Duodenal mucosa (tissue), 2 donors: ENCODE measurements at regions not wholly inside any gene's neighbourhood (a gene's known extent, or its start where the extent isn't known, plus 50 kb on each side); places are given as distances from the start of the nearest gene placed in this dataset.

ENCODE experiments used
- H3K27ac ChIP-seq: one replicate; pipeline ENCODE4 v1.7.0; 2013; ENCODE audit warnings: low read depth, low read length
- H3K27me3 ChIP-seq, 2 donors: one replicate each; pipeline ENCODE4 v1.7.0; 2013; ENCODE audit warnings: low read length in 2 of 2, control low read depth in 1 of 2; ENCODE audit not compliant: insufficient read depth in 2 of 2, control insufficient read depth in 1 of 2
- H3K36me3 ChIP-seq, 2 donors: one replicate each; pipeline ENCODE4 v1.7.0; 2013; ENCODE audit warnings: low read length in 2 of 2, control low read depth in 1 of 2; ENCODE audit not compliant: insufficient read depth in 2 of 2, control insufficient read depth in 1 of 2
- H3K4me1 ChIP-seq, 2 donors: one replicate each; pipeline ENCODE4 v1.7.0; 2013; ENCODE audit warnings: low read length in 2 of 2, control low read depth in 1 of 2; ENCODE audit not compliant: insufficient read depth in 2 of 2, control insufficient read depth in 1 of 2
- H3K4me3 ChIP-seq, 2 donors: one replicate each; pipeline ENCODE4 v1.7.0; 2013; ENCODE audit warnings: low read length in 2 of 2, low read depth in 1 of 2
- H3K9ac ChIP-seq, 2 donors: one replicate each; pipeline ENCODE4 v1.7.0; 2013; ENCODE audit warnings: low read length in 2 of 2, low read depth in 1 of 2
- H3K9me3 ChIP-seq, 2 donors: one replicate each; pipeline ENCODE4 v1.7.0; 2013; ENCODE audit warnings: low read length in 2 of 2, control low read depth in 1 of 2; ENCODE audit not compliant: control insufficient read depth in 1 of 2

DNA sequence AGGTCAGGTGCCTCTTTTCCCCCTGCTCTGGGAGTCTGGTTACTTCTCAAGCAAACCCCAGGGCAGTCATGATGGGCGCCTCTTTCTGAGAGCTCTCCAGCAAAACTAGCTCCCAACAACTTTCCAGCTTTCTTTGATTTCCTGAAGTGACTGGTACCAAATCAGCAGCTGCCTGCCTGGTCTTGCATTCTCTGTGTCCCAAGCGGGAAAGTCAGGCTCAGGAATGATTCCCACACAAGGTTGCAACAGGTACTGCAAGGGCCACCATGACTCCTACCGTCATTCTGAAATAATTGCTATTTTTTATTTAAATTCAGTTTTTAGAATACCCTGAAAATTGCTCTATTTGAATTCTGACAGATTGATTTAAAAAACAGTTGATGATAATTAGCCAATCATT is 658.7 kb downstream of the SQOR start:
- H3K36me3 ChIP-seq = no peaks in the 10 kb centered on the region

GRCh38 chr15:46296002-46296401 is 661.2 kb downstream of the SQOR start:
- Histone ChIP-seq H3K4me1 (no peaks in the 10 kb centered on the region), H3K9ac (no peak overlapping the region), H3K27ac (no peak overlapping the region), H3K36me3 (no peaks in the 10 kb centered on the region), H3K9me3 (no peaks in the 10 kb centered on the region), H3K27me3 (no peaks in the 10 kb centered on the region), H3K4me3 (no peak overlapping the region)

More for the DNA sequence above, 658.7 kb downstream of the SQOR start:
- no peaks in the 10 kb centered on the region for H3K4me1 ChIP-seq
- H3K4me3 ChIP-seq = no peak overlapping the region
- H3K9ac ChIP-seq = no peak overlapping the region
- H3K27ac ChIP-seq = no peak overlapping the region
- no peaks in the 10 kb centered on the region for H3K9me3 ChIP-seq
- H3K27me3 ChIP-seq = no peaks in the 10 kb centered on the region

DNA sequence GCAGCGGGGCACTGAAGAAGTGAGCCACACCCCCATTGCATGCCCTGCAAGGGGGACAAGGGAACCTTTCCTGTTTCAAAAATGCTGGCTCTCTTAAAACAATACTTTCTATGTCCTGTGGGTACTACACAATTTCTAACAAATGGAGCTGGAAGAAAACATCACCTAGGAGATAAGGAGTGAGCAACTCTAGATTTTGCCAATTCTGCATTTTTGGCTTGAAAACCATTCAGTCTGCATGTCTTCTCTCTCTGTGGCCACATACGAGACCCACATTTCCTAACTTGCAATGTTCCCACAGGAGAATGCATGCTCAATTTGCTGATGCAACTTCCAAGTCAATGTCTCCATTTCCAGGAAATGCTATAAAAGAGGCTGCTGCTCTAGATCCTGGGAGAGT is 662.0 kb downstream of the SQOR start:
- Histone ChIP-seq H3K9ac (no peak overlapping the region), H3K4me1 (no peaks in the 10 kb centered on the region), H3K36me3 (no peaks in the 10 kb centered on the region), H3K27ac (no peak overlapping the region), H3K9me3 (no peaks in the 10 kb centered on the region), H3K27me3 (no peaks in the 10 kb centered on the region), H3K4me3 (no peak overlapping the region)

- Histone ChIP-seq H3K36me3 (no peaks in the 10 kb centered on the region), H3K4me1 (no peaks in the 10 kb centered on the region), H3K9ac (no peak overlapping the region), H3K4me3 (no peak overlapping the region), H3K27ac (no peak overlapping the region), H3K27me3 (no peaks in the 10 kb centered on the region), H3K9me3 (no peaks in the 10 kb centered on the region)
Measured at GRCh38 chr15:46297766-46298165, 662.9 kb downstream of the SQOR start.

DNA sequence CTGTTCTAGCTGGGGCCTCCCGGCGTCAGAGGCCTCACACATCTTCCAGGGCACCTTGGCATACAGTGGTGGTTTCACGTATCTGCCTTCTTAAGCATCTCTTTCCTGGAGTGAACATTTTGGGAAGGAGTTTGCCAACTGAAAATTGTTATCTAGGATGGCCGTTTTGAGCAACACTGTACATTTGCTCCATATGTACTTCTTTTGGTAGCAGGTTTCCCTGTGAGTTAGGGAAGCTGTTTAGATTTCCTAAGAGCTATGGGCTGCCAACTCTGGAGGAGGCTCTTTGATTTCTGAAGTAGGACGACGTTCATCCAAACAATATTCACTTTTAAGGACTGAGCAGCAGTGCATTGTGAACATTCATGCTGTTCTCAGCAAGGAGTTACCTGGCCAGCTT is 665.9 kb downstream of the SQOR start:
- no peak overlapping the region for H3K9ac ChIP-seq
- H3K36me3 ChIP-seq = no peaks in the 10 kb centered on the region
- H3K27me3 ChIP-seq = no peaks in the 10 kb centered on the region
- H3K4me3 ChIP-seq = no peak overlapping the region
- no peaks in the 10 kb centered on the region for H3K4me1 ChIP-seq
- no peak overlapping the region for H3K27ac ChIP-seq
- no peaks in the 10 kb centered on the region for H3K9me3 ChIP-seq

- Histone ChIP-seq H3K9me3 (no peaks in the 10 kb centered on the region), H3K36me3 (no peaks in the 10 kb centered on the region), H3K4me3 (no peak overlapping the region), H3K27me3 (no peaks in the 10 kb centered on the region), H3K27ac (no peak overlapping the region), H3K4me1 (no peaks in the 10 kb centered on the region), H3K9ac (no peak overlapping the region)
Measured at GRCh38 chr15:46301291-46301690, 666.5 kb downstream of the SQOR start.

- Histone ChIP-seq H3K36me3 (no peaks in the 10 kb centered on the region), H3K9me3 (no peaks in the 10 kb centered on the region), H3K4me1 (no peaks in the 10 kb centered on the region), H3K27me3 (no peaks in the 10 kb centered on the region), H3K9ac (no peak overlapping the region), H3K4me3 (no peak overlapping the region), H3K27ac (no peak overlapping the region)
Measured at GRCh38 chr15:46301826-46302225, 667.0 kb downstream of the SQOR start.

GRCh38 chr15:46304321-46304720 is 669.5 kb downstream of the SQOR start:
- H3K9ac ChIP-seq = no peak overlapping the region
- no peaks in the 10 kb centered on the region for H3K36me3 ChIP-seq
- H3K27ac ChIP-seq = no peak overlapping the region
- H3K4me1 ChIP-seq = no peaks in the 10 kb centered on the region
- H3K4me3 ChIP-seq = no peak overlapping the region
- H3K9me3 ChIP-seq = no peaks in the 10 kb centered on the region
- H3K27me3 ChIP-seq = no peaks in the 10 kb centered on the region

DNA sequence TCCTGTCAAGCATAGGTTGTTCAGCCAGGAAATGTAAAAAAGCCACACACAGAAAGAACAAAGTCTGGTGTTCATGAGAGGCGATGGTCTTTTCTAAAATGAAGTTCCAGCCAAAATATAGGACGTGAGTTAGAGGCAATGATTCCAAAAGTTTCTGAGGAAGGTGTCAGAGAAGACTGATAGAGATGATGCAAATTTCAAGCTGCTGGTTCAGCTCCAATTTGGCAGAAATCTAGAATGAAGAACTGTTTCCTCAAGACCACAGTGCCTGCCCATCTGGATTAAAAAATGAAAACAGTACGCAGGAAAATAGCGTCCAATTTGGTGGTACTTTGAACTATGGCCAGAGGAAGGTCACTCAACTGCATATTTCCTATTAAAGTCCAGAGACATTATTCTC is 672.9 kb downstream of the SQOR start:
- H3K4me3 ChIP-seq = no peak overlapping the region
- no peaks in the 10 kb centered on the region for H3K9me3 ChIP-seq
- H3K9ac ChIP-seq = no peak overlapping the region
- H3K4me1 ChIP-seq = no peaks in the 10 kb centered on the region
- H3K27ac ChIP-seq = no peak overlapping the region
- H3K27me3 ChIP-seq = no peaks in the 10 kb centered on the region
- H3K36me3 ChIP-seq = no peaks in the 10 kb centered on the region

DNA sequence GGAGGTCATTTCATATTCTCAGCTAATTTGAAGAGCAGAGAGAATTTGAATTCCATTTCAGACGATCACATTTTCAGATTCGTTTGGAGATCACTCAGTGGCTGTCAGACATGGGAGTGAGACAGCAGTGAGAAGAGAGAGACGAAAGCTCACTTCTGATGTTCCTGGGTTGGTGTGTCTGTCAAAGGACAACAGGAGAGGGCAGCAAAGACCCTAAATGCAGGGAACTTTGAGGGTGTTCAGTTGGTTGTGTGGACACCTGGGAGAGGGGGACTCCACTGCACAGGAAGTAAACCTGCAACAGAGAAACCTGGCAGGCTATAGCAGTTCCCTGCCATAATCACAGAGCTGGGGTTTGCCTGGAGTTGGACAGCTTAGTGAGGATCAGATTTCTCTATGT is 675.1 kb downstream of the SQOR start:
- H3K9me3 ChIP-seq = no peaks in the 10 kb centered on the region
- no peaks in the 10 kb centered on the region for H3K4me1 ChIP-seq
- no peaks in the 10 kb centered on the region for H3K36me3 ChIP-seq
- no peaks in the 10 kb centered on the region for H3K27me3 ChIP-seq
- H3K27ac ChIP-seq = no peak overlapping the region
- no peak overlapping the region for H3K4me3 ChIP-seq
- no peak overlapping the region for H3K9ac ChIP-seq

DNA sequence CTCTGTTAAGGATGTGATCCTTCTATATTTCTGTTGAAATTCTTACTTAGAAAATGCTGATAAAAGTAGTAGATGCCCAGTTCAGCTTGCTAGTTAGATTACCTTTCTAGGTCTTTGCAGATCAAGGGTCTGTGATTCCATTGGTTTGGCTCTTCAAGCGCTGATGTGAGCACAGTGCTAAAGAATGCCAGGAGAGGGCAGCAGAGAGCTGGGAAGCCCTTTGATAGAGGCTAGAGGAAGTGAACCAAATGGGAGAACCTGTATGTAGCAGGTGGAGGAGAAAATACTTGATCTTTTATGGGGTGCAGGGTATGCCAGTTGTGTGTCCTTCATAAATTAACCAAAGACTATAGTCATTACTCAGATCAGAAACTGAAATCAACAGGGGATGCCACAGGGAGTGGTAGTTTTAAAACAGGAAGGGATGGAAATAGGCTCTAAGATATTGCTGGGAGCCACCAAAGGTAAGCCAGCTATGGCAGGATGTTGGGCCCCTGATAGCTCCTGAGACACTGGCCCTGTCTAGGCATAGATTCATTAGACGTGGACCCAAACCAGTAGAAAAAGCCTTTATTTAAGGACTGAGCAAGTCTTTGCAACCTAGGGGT is 677.4 kb downstream of the SQOR start:
- Histone ChIP-seq H3K27me3 (no peaks in the 10 kb centered on the region), H3K9me3 (no peaks in the 10 kb centered on the region), H3K27ac (no peak overlapping the region), H3K4me3 (no peak overlapping the region), H3K9ac (no peak overlapping the region), H3K36me3 (no peaks in the 10 kb centered on the region), H3K4me1 (no peaks in the 10 kb centered on the region)
